ENCODE measurements at regions not wholly inside any gene's neighbourhood (a gene's known extent, or its start where the extent isn't known, plus 50 kb on each side); places are given as distances from the start of the nearest gene placed in this dataset.

GRCh38 chr14:83042858-83043257, 1509.2 kb upstream of the SEL1L start:
- Histone ChIP-seq H3K4me3 (ENCODE audit: low read depth, low read length) (no peak overlapping the region), H3K4me1 (ENCODE audit: control insufficient read depth, insufficient read depth, low read length) (no peaks in the 10 kb centered on the region), H3K36me3 (ENCODE audit: control insufficient read depth in 2 of 2, insufficient read depth in 1 of 2, low read length in 2 of 2) (no peaks in the 10 kb centered on the region), H3K27ac (ENCODE audit: extremely low read depth, low read depth, low read length) (no peak overlapping the region), H3K9me3 (ENCODE audit: control insufficient read depth, insufficient read depth, low read depth, low read length) (no peaks in the 10 kb centered on the region)
- ChIA-PET CTCF (no interaction called here), POLR2A (no interaction called here)
- TF ChIP-seq ZNF501 (tag by site-specific recombination; IDR thresholded peaks at IDR 0.05) (no peak), ZNF701 (tag by site-specific recombination; IDR thresholded peaks at IDR 0.05) (no peak), ZNF768 (tag by site-specific recombination; IDR thresholded peaks at IDR 0.05) (no peak), ZNF24 (tag by site-specific recombination; IDR thresholded peaks at IDR 0.05) (no peak)
- TF ChIP-seq, protein P1, sequence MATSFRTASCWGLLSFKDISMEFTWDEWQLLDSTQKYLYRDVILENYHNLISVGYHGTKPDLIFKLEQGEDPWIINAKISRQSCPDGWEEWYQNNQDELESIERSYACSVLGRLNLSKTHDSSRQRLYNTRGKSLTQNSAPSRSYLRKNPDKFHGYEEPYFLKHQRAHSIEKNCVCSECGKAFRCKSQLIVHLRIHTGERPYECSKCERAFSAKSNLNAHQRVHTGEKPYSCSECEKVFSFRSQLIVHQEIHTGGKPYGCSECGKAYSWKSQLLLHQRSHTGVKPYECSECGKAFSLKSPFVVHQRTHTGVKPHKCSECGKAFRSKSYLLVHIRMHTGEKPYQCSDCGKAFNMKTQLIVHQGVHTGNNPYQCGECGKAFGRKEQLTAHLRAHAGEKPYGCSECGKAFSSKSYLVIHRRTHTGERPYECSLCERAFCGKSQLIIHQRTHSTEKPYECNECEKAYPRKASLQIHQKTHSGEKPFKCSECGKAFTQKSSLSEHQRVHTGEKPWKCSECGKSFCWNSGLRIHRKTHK (tag by site-specific recombination; IDR thresholded peaks at IDR 0.05), result no peak

DNA sequence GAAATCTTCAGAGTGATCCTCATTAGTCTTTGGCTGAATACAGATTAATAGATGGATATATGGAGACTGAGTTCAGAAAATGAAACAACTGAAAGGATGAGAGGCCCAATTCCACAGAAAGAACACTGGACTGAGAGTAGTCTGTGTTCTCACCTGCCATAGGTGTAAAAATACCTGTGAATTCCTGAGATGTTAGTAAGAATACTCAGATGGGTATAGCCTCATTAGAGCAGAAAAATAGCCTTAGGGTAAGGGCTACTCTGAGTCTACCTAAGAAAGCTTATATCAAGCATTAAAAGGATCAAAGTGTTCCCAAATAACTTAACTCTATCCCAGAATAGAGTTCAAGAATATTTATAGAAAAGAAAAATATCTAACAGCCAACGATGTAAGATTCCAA, 1510.3 kb upstream of the SEL1L start:
- Histone ChIP-seq H3K4me3 (ENCODE audit: low read depth, low read length) (no peak overlapping the region), H3K36me3 (ENCODE audit: control insufficient read depth in 2 of 2, insufficient read depth in 1 of 2, low read length in 2 of 2) (no peaks in the 10 kb centered on the region), H3K4me1 (ENCODE audit: control insufficient read depth, insufficient read depth, low read length) (no peaks in the 10 kb centered on the region), H3K27ac (ENCODE audit: extremely low read depth, low read depth, low read length) (no peak overlapping the region), H3K9me3 (ENCODE audit: control insufficient read depth, insufficient read depth, low read depth, low read length) (no peaks in the 10 kb centered on the region)
- POLR2A ChIA-PET, result no interaction called here
- TF ChIP-seq SCRT2 (tag by site-specific recombination; IDR thresholded peaks at IDR 0.05) (no peak), HOXD13 (CRISPR knock-in tag; IDR thresholded peaks at IDR 0.05; ENCODE audit: borderline replicate concordance) (no peak), ZNF555 (tag by site-specific recombination; conservative IDR thresholded peaks at IDR 0.05) (no peak), ZNF280C (tag by site-specific recombination; IDR thresholded peaks at IDR 0.05) (no peak), ZBTB48 (tag by site-specific recombination; IDR thresholded peaks at IDR 0.05) (no peak), ZNF610 (tag by site-specific recombination; IDR thresholded peaks at IDR 0.05; ENCODE audit: borderline replicate concordance) (no peak), ZNF214 (tag by site-specific recombination; IDR thresholded peaks at IDR 0.05; ENCODE audit: borderline replicate concordance) (no peak), ZNF416 (tag by site-specific recombination; IDR thresholded peaks at IDR 0.05) (no peak), ZNF404 (tag by site-specific recombination; IDR thresholded peaks at IDR 0.05) (no peak), ZNF175 (tag by site-specific recombination; IDR thresholded peaks at IDR 0.05) (no peak), ZNF624 (tag by site-specific recombination; IDR thresholded peaks at IDR 0.05) (no peak), MEIS1 (CRISPR knock-in tag; IDR thresholded peaks at IDR 0.05; ENCODE audit: borderline replicate concordance) (no peak), ZNF146 (tag by site-specific recombination; IDR thresholded peaks at IDR 0.05) (no peak), ZNF629 (tag by site-specific recombination; IDR thresholded peaks at IDR 0.05) (no peak), ZBTB44 (tag by site-specific recombination; IDR thresholded peaks at IDR 0.05) (no peak), ZNF76 (tag by site-specific recombination; IDR thresholded peaks at IDR 0.05; ENCODE audit: borderline replicate concordance, low read depth) (no peak), ZNF837 (tag by site-specific recombination; IDR thresholded peaks at IDR 0.05) (no peak)
- TF ChIP-seq, protein P2, sequence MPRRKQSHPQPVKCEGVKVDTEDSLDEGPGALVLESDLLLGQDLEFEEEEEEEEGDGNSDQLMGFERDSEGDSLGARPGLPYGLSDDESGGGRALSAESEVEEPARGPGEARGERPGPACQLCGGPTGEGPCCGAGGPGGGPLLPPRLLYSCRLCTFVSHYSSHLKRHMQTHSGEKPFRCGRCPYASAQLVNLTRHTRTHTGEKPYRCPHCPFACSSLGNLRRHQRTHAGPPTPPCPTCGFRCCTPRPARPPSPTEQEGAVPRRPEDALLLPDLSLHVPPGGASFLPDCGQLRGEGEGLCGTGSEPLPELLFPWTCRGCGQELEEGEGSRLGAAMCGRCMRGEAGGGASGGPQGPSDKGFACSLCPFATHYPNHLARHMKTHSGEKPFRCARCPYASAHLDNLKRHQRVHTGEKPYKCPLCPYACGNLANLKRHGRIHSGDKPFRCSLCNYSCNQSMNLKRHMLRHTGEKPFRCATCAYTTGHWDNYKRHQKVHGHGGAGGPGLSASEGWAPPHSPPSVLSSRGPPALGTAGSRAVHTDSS (tag by site-specific recombination; IDR thresholded peaks at IDR 0.05), result no peak
- CTCF ChIA-PET, result no interaction called here
